ENCODE measurements at regions not wholly inside any gene's neighbourhood (a gene's known extent, or its start where the extent isn't known, plus 50 kb on each side); places are given as distances from the start of the nearest gene placed in this dataset.
A peak's percentile ranks its signal among the peaks of the same experiment; 100 is the strongest.

- Histone ChIP-seq H3K4me3 (ENCODE audit: insufficient read depth, low read depth, low read length) (no peak overlapping the region), H3K27ac (ENCODE audit: insufficient read depth, low read length) (peak overlapping the region; percentile 90), H3K36me3 (ENCODE audit: control insufficient read depth, insufficient read depth, low read length) (no peaks in the 10 kb centered on the region), H4K8ac (ENCODE audit: low read depth in 2 of 2, low read length in 2 of 2) (peak overlapping the region; percentile 88 to 97), H3K18ac (ENCODE audit: low read depth, low read length) (peak overlapping the region; percentile 84), H3K9me3 (ENCODE audit: control insufficient read depth, insufficient read depth, low read length) (peaks cover 3% of the 10 kb centered on the region; the same call in 1 of the 2 replicates), H3K79me1 (ENCODE audit: low read depth in 1 of 2, low read length in 2 of 2) (peaks cover 0 to 30% of the 10 kb centered on the region in 2 experiments; a peak in 2 of 4 replicates), H3K27me3 (ENCODE audit: control insufficient read depth, insufficient read depth, low read length) (no peaks in the 10 kb centered on the region), H4K20me1 (ENCODE audit: insufficient read depth, low read length) (no peaks in the 10 kb centered on the region), H3K4me1 (ENCODE audit: control insufficient read depth, insufficient read depth, low read length) (peaks cover 24% of the 10 kb centered on the region), H3K23ac (ENCODE audit: low read depth, low read length) (peak overlapping the region; percentile 99), H2BK20ac (ENCODE audit: low read depth, low read length) (peak overlapping the region; percentile 100), H3K4me2 (ENCODE audit: low read depth, low read length) (no peak overlapping the region), H2BK5ac (ENCODE audit: low read depth, low read length, poor library complexity, severe bottlenecking) (peak overlapping the region; percentile 97), H2BK120ac (ENCODE audit: low read depth, low read length) (peak overlapping the region; percentile 99), H2AK9ac (replicated peaks; ENCODE audit: low read depth, low read length, poor library complexity) (peak overlapping the region; percentile 87), H3K14ac (replicated peaks; ENCODE audit: low read depth, low read length) (peak overlapping the region; percentile 96), H2BK15ac (ENCODE audit: low read depth, low read length) (peak overlapping the region; percentile 99), H3K56ac (ENCODE audit: extremely low read depth, insufficient read depth, low read length) (peak overlapping the region; percentile 82), H3K9me1 (ENCODE audit: insufficient read depth, low read length) (peaks cover 37% of the 10 kb centered on the region), H4K5ac (ENCODE audit: low read depth, low read length) (peak overlapping the region; percentile 77), H4K91ac (ENCODE audit: insufficient read depth, low read depth, low read length) (peak overlapping the region; percentile 99), H3K9ac (ENCODE audit: low read depth, low read length) (no peak overlapping the region; the same call in 1 of the 2 replicates), H3K4ac (ENCODE audit: low read depth, low read length) (peak overlapping the region; percentile 100), H2AFZ (replicated peaks; ENCODE audit: low read length, poor library complexity) (peak overlapping the region; percentile 79), H2AK5ac (ENCODE audit: low read depth, low read length) (peak overlapping the region; percentile 100)
- intact Hi-C loops (cut with micrococcal nuclease) (loop anchor here (5.0 kb wide), 1 partner anchor 53 kb away; no protein-coding TSS in a partner anchor), dilution Hi-C loops (cut with HindIII; ENCODE audit: low sequenced_read_pairs, unreplicated experiment) (no loop called here), in situ Hi-C loops (cut with MboI; ENCODE audit: low sequenced_read_pairs) (no loop called here)
- no TSS peak for BruUV-seq (replicated peaks)
- WGBS, 2 experiments (ENCODE audit: extremely low coverage in 2 of 2, insufficient read length in 1 of 2): 100% methylated on average over 1 of the region's 1 CpG; no CpG with 5 or more reads in 1 of the 2 experiments
- ChIA-PET CTCF (no interaction called here), POLR2A (ENCODE audit: unreplicated experiment) (interaction anchor here (1.9 kb wide), 1 partner anchor 162 kb away, joined by 5 read pairs; the partner anchor contains the start of gene RRBP1)
- ATAC-seq (ENCODE audit: low read depth) (no peak), DNase-seq (no peak)
- TF ChIP-seq POLR2A (IDR thresholded peaks at IDR 0.05; ENCODE audit: low read depth, low read length): no peak
Observed at GRCh38 chr20:17844133-17844429, 124.5 kb downstream of the SNX5 start.

Data from IMR-90 (cell line).